Thyroid gland (tissue), 4 donors: ENCODE measurements at regions not wholly inside any gene's neighbourhood (a gene's known extent, or its start where the extent isn't known, plus 50 kb on each side); places are given as distances from the start of the nearest gene placed in this dataset.

Experiments
- POLR2A ChIP-seq, 2 donors: fragments of 450-650 bp; IDR thresholded peaks; one replicate each; pipeline ENCODE4 v1.6.1; 2017; ENCODE audit warnings: antibody characterized with exemption in 2 of 2, mild to moderate bottlenecking in 2 of 2, moderate library complexity in 1 of 2
- TF ChIP-seq, protein P1 (sequence below), 6 experiments: fragments of 200-600 bp in 3 of 6; fragments of 450-650 bp in 3 of 6; sonication (generic) in 3 of 6; IDR thresholded peaks; one replicate each; pipeline ENCODE4 v1.5.1; 2016 to 2019; ENCODE audit warnings: antibody characterized with exemption in 6 of 6, mild to moderate bottlenecking in 2 of 6, inconsistent platforms in 1 of 6, moderate library complexity in 1 of 6

DNA sequence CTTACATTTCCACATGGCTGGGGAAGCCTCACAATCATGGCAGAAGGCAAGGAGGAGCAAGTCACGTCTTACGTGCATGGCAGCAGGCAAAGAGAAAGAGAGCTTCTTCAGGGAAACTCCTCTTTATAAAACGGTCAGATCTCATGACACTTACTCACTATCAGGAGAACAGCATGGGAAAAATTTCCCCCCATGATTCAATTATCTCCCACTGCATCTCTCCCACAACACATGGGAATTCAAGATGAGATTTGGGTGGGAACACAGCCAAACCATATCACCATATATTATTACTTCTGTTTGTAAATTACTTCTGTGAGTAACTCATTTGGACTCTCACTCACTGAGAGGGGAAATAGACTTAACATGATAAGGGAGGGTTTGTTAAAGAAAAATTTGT is 1496.8 kb upstream of the TMEM132C start:
- TF ChIP-seq, protein P1, sequence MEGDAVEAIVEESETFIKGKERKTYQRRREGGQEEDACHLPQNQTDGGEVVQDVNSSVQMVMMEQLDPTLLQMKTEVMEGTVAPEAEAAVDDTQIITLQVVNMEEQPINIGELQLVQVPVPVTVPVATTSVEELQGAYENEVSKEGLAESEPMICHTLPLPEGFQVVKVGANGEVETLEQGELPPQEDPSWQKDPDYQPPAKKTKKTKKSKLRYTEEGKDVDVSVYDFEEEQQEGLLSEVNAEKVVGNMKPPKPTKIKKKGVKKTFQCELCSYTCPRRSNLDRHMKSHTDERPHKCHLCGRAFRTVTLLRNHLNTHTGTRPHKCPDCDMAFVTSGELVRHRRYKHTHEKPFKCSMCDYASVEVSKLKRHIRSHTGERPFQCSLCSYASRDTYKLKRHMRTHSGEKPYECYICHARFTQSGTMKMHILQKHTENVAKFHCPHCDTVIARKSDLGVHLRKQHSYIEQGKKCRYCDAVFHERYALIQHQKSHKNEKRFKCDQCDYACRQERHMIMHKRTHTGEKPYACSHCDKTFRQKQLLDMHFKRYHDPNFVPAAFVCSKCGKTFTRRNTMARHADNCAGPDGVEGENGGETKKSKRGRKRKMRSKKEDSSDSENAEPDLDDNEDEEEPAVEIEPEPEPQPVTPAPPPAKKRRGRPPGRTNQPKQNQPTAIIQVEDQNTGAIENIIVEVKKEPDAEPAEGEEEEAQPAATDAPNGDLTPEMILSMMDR (IDR thresholded peaks at IDR 0.05), result no peak
- no peak for TF ChIP-seq POLR2A (IDR thresholded peaks at IDR 0.05)
